ENCODE measurements at regions not wholly inside any gene's neighbourhood (a gene's known extent, or its start where the extent isn't known, plus 50 kb on each side); places are given as distances from the start of the nearest gene placed in this dataset.

DNA sequence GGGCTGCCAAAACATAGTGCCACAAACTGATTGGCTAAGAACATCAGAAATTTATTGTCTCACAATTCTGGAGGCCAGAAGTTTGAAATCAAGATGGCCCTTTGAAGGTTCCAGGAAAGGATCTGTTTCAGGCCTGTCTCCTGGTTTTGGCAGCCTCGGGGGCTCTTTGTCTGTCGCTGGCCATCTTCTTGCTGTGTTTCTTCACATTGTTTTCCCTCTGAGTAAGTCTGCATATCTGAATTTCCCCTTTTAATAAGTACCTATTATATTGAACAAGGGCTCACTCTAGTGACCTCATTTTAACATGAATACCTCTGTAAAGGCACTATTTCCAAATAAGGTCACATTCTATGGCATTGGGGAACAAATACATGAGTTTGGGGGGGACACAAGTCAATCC, 467.1 kb upstream of the MGAT4C start:
- TF ChIP-seq, protein P1, sequence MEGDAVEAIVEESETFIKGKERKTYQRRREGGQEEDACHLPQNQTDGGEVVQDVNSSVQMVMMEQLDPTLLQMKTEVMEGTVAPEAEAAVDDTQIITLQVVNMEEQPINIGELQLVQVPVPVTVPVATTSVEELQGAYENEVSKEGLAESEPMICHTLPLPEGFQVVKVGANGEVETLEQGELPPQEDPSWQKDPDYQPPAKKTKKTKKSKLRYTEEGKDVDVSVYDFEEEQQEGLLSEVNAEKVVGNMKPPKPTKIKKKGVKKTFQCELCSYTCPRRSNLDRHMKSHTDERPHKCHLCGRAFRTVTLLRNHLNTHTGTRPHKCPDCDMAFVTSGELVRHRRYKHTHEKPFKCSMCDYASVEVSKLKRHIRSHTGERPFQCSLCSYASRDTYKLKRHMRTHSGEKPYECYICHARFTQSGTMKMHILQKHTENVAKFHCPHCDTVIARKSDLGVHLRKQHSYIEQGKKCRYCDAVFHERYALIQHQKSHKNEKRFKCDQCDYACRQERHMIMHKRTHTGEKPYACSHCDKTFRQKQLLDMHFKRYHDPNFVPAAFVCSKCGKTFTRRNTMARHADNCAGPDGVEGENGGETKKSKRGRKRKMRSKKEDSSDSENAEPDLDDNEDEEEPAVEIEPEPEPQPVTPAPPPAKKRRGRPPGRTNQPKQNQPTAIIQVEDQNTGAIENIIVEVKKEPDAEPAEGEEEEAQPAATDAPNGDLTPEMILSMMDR (IDR thresholded peaks at IDR 0.05 in 8 of 11, conservative IDR thresholded peaks at IDR 0.05 in 3 of 11) = no peak
- no peak for TF ChIP-seq POLR2AphosphoS5 (IDR thresholded peaks at IDR 0.05)
- TF ChIP-seq POLR2A (IDR thresholded peaks at IDR 0.05) = no peak
